HG03095 (cell line): ENCODE measurements at regions not wholly inside any gene's neighbourhood (a gene's known extent, or its start where the extent isn't known, plus 50 kb on each side); places are given as distances from the start of the nearest gene placed in this dataset.
"Not testable (repeated sequence)": the region's sequence is repeated elsewhere in the genome, so short reads cannot be mapped to it uniquely, and the experiment has no call there.

ENCODE experiments used
- ATAC-seq: cut with Tn5 transposase; IDR thresholded peaks from one replicate; pipeline ENCODE4 v1.9.1; 2021; ENCODE audit warnings: moderate library complexity; ENCODE audit not compliant: unreplicated experiment

DNA sequence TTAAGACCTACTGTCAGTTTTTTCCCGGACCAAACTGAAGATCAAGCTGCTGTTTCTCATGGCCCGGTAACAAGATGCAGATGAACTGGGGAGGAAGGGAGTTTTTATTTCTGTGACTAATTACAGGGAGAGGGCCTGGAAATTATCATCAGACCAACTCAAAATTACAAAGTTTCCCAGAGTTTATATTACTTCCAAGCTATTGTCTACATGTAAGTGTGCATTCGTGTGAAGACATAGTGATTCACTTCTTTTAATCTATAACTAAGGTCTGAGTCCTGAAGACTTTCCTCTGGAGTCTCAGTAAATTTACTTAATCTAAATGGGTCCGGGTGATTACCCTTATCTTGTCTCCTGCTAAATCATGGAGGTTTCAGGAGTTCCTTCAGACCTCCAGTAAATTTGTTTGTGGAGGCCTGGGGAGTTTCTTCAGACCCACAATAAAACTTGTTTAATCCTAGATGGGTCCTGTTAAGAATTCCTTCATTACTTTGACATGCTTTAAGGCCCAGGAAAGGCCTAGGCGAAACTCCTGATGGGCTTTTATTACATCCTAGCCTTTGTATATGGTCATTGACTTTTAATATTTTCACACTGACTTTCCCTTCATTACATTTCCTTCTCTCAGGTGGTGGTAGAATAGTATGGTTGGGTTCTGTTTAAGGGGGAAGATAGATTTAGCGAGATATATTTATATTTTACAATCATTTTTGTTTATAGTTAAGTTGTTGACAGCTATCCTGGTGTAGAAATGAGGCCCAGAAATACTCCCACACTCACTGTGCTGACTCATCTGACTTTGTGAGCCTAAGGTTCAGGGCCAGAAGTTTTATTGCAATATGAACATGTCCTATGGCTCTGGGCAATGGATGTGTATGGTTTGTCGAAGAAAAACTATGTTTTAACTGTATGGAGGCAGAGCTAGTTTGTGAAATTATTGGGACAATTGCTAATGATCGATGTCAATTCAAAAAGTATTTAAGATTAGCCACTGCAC is 627.0 kb upstream of the FBXO33 start:
- no peak for ATAC-seq

- no peak for ATAC-seq
These were observed 621.2 kb upstream of the FBXO33 start for GRCh38 chr14:40053416-40053815.

DNA sequence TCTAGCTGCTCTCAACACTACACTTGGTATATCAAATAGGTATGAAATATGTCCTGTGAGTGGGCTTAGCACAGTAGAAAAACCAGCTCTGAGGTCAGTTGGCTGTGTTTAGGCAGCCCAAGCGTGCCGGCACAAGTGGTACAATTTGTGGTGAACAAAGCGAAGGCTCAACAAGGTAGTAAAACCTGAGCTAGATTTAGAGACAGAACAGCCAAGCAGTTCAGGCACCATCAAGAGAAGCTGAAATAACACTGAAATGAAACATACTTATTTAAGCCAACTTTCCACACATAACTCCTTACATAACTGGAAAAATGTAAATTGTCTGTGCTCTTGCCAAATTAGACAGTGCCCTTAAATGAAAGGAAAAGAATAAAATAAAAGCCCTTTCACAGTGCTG is 596.8 kb upstream of the FBXO33 start:
- ATAC-seq: no peak

GRCh38 chr14:40025101-40025500 is 592.9 kb upstream of the FBXO33 start:
- no peak for ATAC-seq

DNA sequence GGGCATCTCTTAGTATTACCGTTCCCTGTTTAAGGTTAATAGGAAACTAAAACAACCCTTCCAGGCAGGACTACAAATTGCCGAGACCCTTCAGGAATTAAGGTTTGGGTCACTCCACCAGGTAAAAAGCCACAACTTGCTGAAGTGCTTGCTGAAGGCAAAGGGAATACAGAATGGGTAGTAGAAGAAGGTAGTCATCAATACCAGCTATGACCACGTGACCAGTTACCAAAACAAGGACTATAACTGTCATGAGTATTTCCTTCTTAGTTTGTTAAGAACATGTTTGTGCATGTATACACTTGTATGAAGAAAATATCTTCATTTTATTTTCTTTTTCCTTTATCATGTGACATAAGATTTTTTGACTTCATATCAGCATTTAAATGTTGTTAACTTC is 578.7 kb upstream of the FBXO33 start:
- ATAC-seq: no peak

DNA sequence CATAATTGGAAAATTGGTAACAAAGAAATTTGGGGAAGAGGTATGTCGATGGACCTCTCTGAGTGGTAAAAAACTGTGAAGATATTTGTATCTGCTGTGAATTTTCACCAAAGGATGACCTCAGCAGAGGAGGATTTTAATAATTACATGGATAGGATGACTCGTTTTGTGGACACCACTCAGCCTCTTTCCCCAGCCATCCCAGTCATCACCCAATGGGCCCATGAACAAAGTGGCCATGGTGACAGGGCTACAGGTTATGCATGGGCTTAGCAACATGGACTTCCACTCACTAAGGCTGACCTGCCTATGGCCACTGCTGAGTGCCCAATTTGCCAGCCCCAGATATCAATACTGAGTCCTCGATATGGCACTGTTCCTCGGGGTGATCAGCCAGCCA is 577.5 kb upstream of the FBXO33 start:
- ATAC-seq: no peak

DNA sequence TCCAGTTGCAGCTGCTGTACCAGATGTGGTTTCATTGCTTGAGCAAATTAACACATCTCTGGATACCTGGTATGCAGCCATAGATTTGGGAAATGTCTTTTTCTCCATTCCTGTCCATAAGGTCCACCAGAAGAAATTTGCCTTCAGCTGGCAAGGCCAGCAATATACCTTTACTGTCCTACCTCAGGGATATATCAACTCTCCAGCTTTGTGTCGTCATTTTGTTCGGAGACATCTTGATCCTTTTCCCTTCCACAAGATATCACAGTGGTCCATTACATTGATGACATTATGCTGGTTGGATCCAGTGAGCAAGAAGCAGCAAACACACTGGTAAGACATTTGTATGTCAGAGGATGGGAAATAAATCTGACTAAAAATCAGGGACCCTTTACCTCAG is 576.1 kb upstream of the FBXO33 start:
- ATAC-seq: not testable (repeated sequence)

DNA sequence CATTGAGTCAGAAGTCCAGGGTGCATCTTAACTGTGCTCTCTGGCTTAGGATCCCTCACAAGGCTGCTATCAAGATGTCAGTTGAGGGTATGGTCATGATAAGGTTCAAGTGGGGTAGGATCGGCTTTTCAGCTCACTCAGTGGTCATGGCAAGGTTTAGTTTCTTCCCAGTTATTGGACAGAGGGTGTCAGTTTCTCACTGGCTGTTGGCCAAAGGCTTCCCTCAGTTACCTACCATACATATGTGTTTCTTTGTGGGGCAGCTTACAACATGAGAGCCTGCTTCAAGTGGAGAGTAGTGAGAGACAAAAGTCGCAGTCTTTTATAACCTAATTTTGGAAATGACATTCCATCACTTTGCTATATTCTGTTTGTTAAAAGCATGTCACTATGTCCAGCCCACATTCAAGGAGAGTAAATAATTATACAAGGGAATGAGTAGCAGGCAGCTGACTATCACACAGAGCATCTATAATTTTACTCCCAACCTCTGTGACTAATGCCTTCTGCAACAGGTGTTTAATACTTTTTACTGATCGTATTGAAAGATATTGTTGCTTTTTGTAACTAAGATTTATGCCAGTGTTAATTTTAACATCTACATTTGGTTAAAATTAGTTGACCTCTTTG is 572.8 kb upstream of the FBXO33 start:
- no peak for ATAC-seq

DNA sequence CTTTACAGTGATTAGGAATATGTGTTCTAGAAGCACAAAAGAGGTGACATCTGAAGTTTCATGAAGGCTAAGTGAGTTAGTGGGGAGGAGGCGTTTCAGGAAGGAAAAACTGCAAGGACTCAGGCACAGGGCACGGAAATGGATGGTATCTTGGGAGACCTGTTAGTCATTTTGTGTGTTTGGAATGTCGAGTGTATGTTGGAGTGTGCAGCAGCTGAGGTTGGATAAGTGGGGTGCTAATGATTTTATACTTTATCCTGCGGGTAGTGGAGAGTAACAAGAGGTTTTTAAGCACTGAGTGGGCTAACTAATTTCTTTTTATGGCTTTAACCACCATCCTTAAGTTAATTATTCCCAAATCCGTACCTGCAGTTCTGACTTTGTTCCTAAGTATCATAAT is 571.5 kb upstream of the FBXO33 start:
- no peak for ATAC-seq

GRCh38 chr14:39998854-39999253 is 566.6 kb upstream of the FBXO33 start:
- no peak for ATAC-seq

DNA sequence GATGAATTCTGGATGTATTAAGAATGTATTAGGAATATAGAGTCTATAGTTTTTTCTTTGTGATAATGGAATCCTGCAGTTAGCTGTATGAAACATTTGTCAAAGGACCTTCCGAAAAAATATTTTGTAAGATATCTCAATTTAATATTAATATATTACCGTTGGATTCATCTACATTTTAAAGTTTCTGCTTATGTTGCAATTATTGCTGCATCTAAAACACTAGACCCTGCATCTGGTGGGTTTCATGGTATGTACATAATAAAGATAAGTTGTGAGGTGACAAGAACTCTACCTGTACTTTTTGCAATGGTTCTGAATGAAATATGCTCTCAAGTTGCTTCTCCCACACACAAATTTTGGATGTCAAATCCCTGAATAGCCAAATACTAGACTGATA is 565.9 kb upstream of the FBXO33 start:
- ATAC-seq: no peak

DNA sequence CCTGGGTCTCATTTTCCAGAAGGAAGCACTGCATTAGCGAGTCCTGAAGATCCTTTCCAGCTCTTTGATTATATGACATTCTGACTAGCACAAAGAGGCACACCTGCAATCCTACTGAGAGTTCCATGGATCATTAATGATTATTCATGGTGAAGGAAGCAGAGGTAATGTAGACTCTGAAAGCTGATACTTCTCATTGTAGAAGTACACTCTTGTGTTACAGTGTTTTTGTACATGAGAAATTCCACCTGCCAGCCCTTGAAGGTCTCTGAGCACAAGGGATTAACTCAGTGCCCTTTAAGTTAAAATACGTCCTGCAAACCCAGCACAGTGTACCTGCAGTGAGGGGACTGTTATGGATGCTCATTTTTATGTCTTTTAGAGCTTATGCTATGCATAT is 558.8 kb upstream of the FBXO33 start:
- no peak for ATAC-seq

DNA sequence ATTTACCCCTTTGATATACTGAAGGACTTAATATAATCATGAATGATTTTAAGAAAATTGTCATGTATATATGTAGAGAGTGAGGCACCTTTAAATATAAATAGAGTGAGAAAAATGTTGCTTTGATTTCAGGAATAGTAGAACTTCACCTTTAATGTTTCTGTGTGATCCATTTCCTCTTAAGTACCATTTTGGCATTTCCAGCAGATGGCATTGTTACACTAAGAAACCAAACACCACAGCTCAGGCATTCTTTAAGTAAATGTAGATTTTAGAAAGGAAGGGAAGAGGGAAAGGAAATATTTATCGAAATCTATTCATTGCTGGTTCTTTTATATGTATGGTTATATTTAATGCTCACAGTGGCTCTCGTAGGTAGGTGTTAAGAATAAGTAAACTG is 556.7 kb upstream of the FBXO33 start:
- no peak for ATAC-seq

- no peak for ATAC-seq
These were observed 552.1 kb upstream of the FBXO33 start for GRCh38 chr14:39984323-39984722.

- no peak for ATAC-seq
These were observed 545.0 kb upstream of the FBXO33 start for GRCh38 chr14:39977198-39977597.

DNA sequence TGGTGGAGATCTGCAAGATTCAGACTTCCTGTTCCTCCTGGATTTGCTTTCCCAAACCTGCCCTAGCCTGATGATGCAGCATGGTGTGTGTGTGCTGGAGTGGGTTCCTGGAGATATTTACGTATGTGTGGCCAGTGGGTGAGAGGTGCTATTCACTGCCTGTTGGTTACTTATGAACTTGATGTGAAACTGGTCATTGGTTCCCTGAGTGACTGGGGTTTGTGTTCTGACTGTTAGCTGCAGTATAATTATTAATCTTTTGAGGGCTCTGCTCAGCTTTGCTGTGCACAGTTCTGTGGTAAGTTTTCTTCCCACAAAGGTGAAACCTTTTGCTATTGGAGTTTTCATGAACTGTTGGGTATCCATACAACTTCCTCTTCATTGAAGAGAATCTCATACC is 541.8 kb upstream of the FBXO33 start:
- peak; percentile 93 for ATAC-seq

GRCh38 chr14:39972704-39973103 is 540.5 kb upstream of the FBXO33 start:
- no peak for ATAC-seq

GRCh38 chr14:39967885-39968284 is 535.7 kb upstream of the FBXO33 start:
- no peak for ATAC-seq

DNA sequence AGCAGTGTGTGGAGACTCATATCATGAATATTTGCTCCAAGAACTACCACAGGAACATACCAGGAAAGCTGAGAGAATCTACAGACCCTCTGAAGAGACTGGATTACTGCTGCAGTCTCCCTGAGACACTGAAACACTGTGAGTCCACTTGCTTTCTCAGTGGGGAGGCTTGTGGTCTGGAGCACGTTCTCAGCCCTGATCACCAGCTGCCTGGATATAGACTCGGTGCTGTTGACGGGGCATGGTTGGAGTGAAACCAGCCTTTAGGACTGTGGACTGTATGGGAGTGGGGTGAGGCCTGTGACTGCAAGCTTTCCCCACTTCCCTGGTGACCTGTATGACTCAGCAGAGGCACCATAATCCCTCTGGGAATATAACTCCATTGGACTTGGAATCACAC is 525.8 kb upstream of the FBXO33 start:
- no peak for ATAC-seq

DNA sequence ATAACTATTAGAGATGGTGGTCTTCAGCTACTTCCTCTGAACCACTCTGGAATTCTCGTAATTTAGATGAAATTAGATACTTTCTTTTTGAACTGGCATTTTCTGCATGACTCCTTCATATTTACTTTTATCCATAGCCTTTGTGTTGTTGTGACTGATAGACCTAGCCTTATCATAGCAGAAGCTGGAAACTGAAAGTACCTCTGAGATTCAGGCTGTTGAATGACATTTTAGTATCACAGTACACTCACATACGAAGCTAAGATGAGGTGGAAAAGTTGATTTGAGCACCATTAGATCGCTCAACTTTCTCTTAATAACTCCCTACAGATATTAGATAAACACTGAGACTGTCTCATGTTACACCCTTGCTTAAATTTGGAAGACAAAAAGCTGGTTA is 525.1 kb upstream of the FBXO33 start:
- ATAC-seq: no peak

DNA sequence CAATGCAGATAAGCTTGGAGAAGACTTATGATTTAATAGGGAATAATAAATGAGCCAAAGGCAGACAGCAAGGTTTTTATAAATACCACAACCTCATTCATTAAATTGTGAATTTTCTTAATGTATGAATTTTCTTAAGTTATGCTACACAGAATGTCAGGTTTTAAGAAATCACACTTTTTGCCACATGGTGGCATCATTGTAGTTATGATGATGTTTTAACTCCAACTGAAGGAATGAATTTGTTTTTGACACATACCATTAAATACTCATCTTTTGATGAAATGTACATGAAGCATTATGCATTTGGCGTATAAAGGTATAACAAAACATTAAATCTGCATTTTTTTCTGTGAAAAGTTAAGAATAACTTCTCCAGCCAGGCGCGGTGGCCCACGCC is 524.1 kb upstream of the FBXO33 start:
- no peak for ATAC-seq

DNA sequence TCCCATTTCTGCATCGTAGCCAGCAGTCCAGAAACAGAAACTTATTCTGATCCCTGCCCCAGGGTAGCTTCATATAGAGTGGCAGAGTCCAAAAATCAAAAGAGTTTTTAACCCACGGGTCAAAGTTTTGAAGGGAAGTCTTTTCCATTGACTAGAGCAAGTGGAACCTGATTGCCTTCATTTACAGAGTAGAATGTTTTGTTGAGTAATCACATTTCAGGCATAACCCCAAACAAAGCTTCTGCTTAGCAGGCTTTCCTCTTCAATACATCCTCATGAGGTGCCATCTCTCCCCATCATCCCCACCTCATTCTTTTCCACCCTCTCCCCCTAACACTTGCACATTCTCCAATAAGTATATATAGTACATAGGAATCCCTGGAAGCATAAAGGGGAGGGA is 516.0 kb upstream of the FBXO33 start:
- ATAC-seq: no peak
